NCI-H1092 treated with DMSO at 0.1 percent for 48 hours (cell line): ENCODE measurements at regions not wholly inside any gene's neighbourhood (a gene's known extent, or its start where the extent isn't known, plus 50 kb on each side); places are given as distances from the start of the nearest gene placed in this dataset.
"Not testable (repeated sequence)": the region's sequence is repeated elsewhere in the genome, so short reads cannot be mapped to it uniquely, and the experiment has no call there.

Source experiments
- DNase-seq: peaks from one replicate; lab custom pipeline; 2025; lab: John Stamatoyannopoulos, UW

GRCh38 chr9:29974197-29974596 is 2400.9 kb upstream of the C9orf72 start:
- no peak for DNase-seq

- DNase-seq, result no peak
Observed at GRCh38 chr9:29976981-29977380, 2403.7 kb upstream of the C9orf72 start.

GRCh38 chr9:29981013-29981412 is 2403.4 kb upstream of the ACO1 start:
- DNase-seq, result no peak

GRCh38 chr9:29999645-30000044 is 2384.8 kb upstream of the ACO1 start:
- DNase-seq, result no peak

- no peak for DNase-seq
Observed at GRCh38 chr9:30010691-30011090, 2373.8 kb upstream of the ACO1 start.

- DNase-seq, result no peak
Observed at GRCh38 chr9:30012622-30013021, 2371.8 kb upstream of the ACO1 start.

- no peak for DNase-seq
Observed at GRCh38 chr9:30015073-30015472, 2369.4 kb upstream of the ACO1 start.

GRCh38 chr9:30020161-30020560 is 2364.3 kb upstream of the ACO1 start:
- DNase-seq, result no peak

- DNase-seq, result no peak
Observed at GRCh38 chr9:30035761-30036160, 2348.7 kb upstream of the ACO1 start.

GRCh38 chr9:30036558-30036957 is 2347.9 kb upstream of the ACO1 start:
- DNase-seq, result no peak

GRCh38 chr9:30039712-30040111 is 2344.7 kb upstream of the ACO1 start:
- DNase-seq, result peak; percentile 8

GRCh38 chr9:30048396-30048795 is 2336.0 kb upstream of the ACO1 start:
- DNase-seq, result no peak

- no peak for DNase-seq
Observed at GRCh38 chr9:30058463-30058862, 2326.0 kb upstream of the ACO1 start.

- no peak for DNase-seq
Observed at GRCh38 chr9:30060976-30061375, 2323.5 kb upstream of the ACO1 start.

- no peak for DNase-seq
Observed at GRCh38 chr9:30065888-30066287, 2318.6 kb upstream of the ACO1 start.

- not testable (repeated sequence) for DNase-seq
Observed at GRCh38 chr9:30069236-30069635, 2315.2 kb upstream of the ACO1 start.

GRCh38 chr9:30075022-30075421 is 2309.4 kb upstream of the ACO1 start:
- DNase-seq, result no peak

- DNase-seq, result no peak
Observed at GRCh38 chr9:30075451-30076199, 2308.8 kb upstream of the ACO1 start.

- no peak for DNase-seq
Observed at GRCh38 chr9:30078195-30078594, 2306.2 kb upstream of the ACO1 start.

GRCh38 chr9:30089428-30089827 is 2295.0 kb upstream of the ACO1 start:
- DNase-seq, result no peak

- no peak for DNase-seq
Observed at GRCh38 chr9:30103647-30104394, 2280.6 kb upstream of the ACO1 start.

- DNase-seq, result not testable (repeated sequence)
Observed at GRCh38 chr9:30107134-30107533, 2277.3 kb upstream of the ACO1 start.

GRCh38 chr9:30116673-30117217 is 2267.7 kb upstream of the ACO1 start:
- DNase-seq, result no peak
